ENCODE measurements at regions not wholly inside any gene's neighbourhood (a gene's known extent, or its start where the extent isn't known, plus 50 kb on each side); places are given as distances from the start of the nearest gene placed in this dataset.

- TF ChIP-seq, protein P1, sequence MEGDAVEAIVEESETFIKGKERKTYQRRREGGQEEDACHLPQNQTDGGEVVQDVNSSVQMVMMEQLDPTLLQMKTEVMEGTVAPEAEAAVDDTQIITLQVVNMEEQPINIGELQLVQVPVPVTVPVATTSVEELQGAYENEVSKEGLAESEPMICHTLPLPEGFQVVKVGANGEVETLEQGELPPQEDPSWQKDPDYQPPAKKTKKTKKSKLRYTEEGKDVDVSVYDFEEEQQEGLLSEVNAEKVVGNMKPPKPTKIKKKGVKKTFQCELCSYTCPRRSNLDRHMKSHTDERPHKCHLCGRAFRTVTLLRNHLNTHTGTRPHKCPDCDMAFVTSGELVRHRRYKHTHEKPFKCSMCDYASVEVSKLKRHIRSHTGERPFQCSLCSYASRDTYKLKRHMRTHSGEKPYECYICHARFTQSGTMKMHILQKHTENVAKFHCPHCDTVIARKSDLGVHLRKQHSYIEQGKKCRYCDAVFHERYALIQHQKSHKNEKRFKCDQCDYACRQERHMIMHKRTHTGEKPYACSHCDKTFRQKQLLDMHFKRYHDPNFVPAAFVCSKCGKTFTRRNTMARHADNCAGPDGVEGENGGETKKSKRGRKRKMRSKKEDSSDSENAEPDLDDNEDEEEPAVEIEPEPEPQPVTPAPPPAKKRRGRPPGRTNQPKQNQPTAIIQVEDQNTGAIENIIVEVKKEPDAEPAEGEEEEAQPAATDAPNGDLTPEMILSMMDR (conservative IDR thresholded peaks at IDR 0.05) = peak; percentile 54
- TF ChIP-seq EZH2 (IDR thresholded peaks at IDR 0.05; ENCODE audit: low read depth) = no peak
Measured at GRCh38 chr5:171537923-171538537, 118.6 kb downstream of the FGF18 start.
